GM23338 (cell line): ENCODE measurements at regions not wholly inside any gene's neighbourhood (a gene's known extent, or its start where the extent isn't known, plus 50 kb on each side); places are given as distances from the start of the nearest gene placed in this dataset.

Source experiments
- CTCF ChIP-seq, 2 experiments: fragments of 200-600 bp in 1 of 2; sonication (generic) in 1 of 2; conservative IDR thresholded peaks; 2 replicates each; pipeline versions ENCODE4 v1.5.1 to v1.6.1; 2016 to 2017; ENCODE audit warnings: antibody characterized with exemption in 2 of 2, low read depth in 2 of 2, mild to moderate bottlenecking in 2 of 2, moderate library complexity in 1 of 2
- ETS1 ChIP-seq: IDR thresholded peaks from 2 replicates; pipeline ENCODE4 v1.6.1; 2016; ENCODE audit warnings: antibody characterized with exemption
- EZH2 ChIP-seq: fragments of 200-600 bp; sonication (generic); IDR thresholded peaks from one replicate; pipeline ENCODE4 v1.8.0; 2017; ENCODE audit warnings: antibody characterized with exemption, mild to moderate bottlenecking, low read depth; ENCODE audit not compliant: unreplicated experiment
- POLR2AphosphoS5 ChIP-seq: IDR thresholded peaks from 2 replicates; pipeline ENCODE4 v1.6.1; 2016; ENCODE audit warnings: antibody characterized with exemption, low read depth

DNA sequence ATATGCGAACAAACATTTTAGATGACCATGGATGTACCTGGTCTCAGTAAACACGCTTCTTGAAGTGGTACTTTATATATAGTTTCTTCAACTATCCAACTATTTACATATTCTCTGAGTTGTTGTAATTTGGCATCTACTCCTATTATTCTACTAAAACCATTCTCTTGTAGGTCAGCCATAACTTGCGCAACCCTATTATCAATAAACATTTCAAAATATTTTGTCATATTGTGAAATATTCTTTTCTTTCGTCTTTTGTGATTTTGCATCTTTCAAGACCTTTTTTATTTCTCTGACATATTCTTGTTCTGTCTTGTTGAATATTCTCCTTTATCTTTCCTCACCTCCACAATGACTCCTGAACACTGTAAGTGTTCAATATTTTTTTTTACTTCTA is 753.3 kb downstream of the NXPH1 start:
- TF ChIP-seq CTCF (conservative IDR thresholded peaks at IDR 0.05; ENCODE audit: low read depth in 2 of 2): no peak
- TF ChIP-seq POLR2AphosphoS5: no peak
- TF ChIP-seq ETS1: no peak
- TF ChIP-seq EZH2: no peak
